ENCODE measurements at regions not wholly inside any gene's neighbourhood (a gene's known extent, or its start where the extent isn't known, plus 50 kb on each side); places are given as distances from the start of the nearest gene placed in this dataset.

DNA sequence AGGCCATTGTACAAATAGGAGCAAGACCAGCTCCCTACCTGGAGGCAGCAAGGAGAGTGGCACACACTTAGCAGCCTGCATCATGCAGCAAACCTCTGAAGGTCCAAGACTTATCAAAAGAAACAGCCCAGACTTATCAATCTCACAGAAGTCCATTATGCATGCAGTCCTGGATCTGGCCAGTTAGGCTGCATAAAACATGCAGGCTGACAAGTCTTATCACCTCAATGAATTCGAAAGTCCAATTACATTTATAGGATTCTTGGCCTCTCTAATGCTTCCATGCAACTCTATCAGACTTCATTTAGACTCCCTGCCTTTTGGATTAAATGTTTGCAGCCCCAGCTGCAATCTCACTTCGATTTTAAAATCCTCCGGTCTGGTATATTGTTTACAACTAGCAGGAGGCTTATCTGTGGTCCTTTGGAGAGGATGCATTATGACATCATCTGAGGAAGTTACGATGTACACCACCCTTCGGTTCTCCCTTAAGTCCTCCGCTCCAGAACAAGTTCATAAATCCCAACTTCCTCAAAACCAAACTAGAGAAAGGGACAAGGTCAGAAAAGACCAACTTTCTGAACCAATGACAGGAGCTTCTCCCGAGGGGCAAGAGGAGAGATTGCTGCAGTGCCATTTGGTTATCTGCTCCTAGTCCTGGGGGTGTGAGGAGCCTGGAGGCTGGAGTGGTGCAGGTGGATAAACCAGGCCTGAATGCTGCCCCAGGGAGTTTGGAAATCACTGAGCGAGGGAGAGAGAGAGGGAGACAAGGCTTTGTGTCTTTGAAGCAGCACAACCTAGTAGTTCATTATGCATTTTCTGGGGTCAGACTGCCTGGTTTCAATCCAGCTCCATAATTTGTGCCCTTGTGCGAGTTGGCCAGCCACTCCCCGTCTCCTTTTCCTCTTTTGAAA lies 313.9 kb downstream of the TLE1 start:
- no peak for TF ChIP-seq POLR2A (IDR thresholded peaks at IDR 0.05)
- TF ChIP-seq, protein P1, sequence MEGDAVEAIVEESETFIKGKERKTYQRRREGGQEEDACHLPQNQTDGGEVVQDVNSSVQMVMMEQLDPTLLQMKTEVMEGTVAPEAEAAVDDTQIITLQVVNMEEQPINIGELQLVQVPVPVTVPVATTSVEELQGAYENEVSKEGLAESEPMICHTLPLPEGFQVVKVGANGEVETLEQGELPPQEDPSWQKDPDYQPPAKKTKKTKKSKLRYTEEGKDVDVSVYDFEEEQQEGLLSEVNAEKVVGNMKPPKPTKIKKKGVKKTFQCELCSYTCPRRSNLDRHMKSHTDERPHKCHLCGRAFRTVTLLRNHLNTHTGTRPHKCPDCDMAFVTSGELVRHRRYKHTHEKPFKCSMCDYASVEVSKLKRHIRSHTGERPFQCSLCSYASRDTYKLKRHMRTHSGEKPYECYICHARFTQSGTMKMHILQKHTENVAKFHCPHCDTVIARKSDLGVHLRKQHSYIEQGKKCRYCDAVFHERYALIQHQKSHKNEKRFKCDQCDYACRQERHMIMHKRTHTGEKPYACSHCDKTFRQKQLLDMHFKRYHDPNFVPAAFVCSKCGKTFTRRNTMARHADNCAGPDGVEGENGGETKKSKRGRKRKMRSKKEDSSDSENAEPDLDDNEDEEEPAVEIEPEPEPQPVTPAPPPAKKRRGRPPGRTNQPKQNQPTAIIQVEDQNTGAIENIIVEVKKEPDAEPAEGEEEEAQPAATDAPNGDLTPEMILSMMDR (IDR thresholded peaks at IDR 0.05), result no peak
- H3K9me3 ChIP-seq, result no peaks in the 10 kb centered on the region
- no peak overlapping the region for H3K27ac ChIP-seq
- no peak overlapping the region for H3K4me3 ChIP-seq
- ATAC-seq, result no peak
- H3K27me3 ChIP-seq, result no peaks in the 10 kb centered on the region
- no peaks in the 10 kb centered on the region for H3K4me1 ChIP-seq
- 57 to 61% methylated on average over 9 to 10 of the region's 10 CpGs for WGBS, 2 donors
- no peaks in the 10 kb centered on the region for H3K36me3 ChIP-seq (replicated peaks in 1 of 2; ENCODE audit: insufficient read depth in 1 of 2, low read depth in 2 of 2)
- intact Hi-C loops (cut with DNase I), result no loop called here
- no peak for DNase-seq

DNA sequence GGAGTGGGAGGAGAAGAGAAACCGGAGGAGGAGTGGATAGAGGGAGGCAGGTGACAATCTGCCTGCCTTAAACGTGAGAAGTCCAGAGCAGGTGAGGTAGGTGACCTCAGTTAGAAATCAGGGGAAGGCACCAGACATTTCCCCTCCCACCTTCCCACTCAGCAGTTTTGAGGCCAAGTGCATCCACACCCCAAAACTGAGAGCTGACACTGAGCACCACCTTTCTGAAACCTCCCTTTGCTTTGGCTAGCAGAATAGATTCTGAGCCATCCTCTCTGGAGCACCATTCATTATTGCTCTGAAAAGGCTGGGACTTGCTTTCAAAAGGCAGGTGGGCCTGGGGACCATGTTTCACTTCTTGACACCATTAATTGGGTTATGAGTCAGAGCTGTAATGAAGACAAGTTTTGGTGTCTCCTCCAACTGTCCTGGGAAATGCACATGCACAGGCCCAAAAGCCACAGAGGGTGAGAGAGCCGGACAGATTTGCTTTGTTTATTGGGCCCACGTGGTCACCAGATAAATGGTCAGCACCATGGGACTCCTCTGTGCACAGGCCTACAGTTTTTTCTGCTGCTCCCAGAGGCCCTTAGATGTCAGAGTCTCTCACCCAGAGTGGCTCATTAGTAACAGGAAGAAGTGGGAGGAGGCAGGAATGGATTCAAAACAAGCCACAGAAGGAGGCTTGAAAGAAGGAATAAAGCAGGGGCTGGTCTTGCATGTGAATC lies 314.7 kb downstream of the TLE1 start:
- DNase-seq, result no peak
- Histone ChIP-seq H3K4me3 (no peak overlapping the region), H3K27ac (no peak overlapping the region), H3K36me3 (replicated peaks in 1 of 2; ENCODE audit: insufficient read depth in 1 of 2, low read depth in 2 of 2) (no peaks in the 10 kb centered on the region), H3K27me3 (no peaks in the 10 kb centered on the region), H3K9me3 (no peaks in the 10 kb centered on the region), H3K4me1 (no peaks in the 10 kb centered on the region)
- 54 to 67% methylated on average over 4 of the region's 4 CpGs for WGBS, 2 donors
- ATAC-seq, result no peak
- no peak for TF ChIP-seq POLR2A (IDR thresholded peaks at IDR 0.05)
- TF ChIP-seq, protein P1 (IDR thresholded peaks at IDR 0.05), result no peak
- intact Hi-C loops (cut with DNase I), result no loop called here

DNA sequence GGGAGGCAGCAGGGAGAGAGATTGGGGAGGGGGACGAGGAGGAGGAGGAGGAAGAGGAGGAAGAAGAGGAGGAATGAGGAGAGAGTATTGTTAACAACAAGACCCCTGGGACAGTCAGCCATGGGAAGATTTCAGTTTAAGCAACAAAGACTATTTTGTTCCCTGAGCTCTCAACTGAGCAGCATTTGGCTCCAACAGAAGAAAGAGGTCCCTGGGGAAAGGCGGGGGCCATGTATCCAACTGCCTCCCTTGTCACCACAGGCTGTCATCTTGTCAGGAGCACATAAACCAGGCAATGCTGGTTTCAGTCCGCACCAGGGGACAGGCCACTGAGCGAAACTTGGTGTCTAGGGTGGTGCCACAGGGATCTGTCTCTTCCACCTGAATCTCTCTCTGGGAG lies 316.1 kb downstream of the TLE1 start:
- no peak overlapping the region for H3K27ac ChIP-seq
- intact Hi-C loops (cut with DNase I), result no loop called here
- DNase-seq (no peak), ATAC-seq (no peak)
- no peaks in the 10 kb centered on the region for H3K9me3 ChIP-seq
- 57 to 61% methylated on average over 4 of the region's 4 CpGs for WGBS, 2 donors
- no peaks in the 10 kb centered on the region for H3K27me3 ChIP-seq
- no peaks in the 10 kb centered on the region for H3K36me3 ChIP-seq (replicated peaks in 1 of 2; ENCODE audit: insufficient read depth in 1 of 2, low read depth in 2 of 2)
- TF ChIP-seq POLR2A (IDR thresholded peaks at IDR 0.05), result no peak
- TF ChIP-seq, protein P1 (IDR thresholded peaks at IDR 0.05), result no peak
- no peak overlapping the region for H3K4me3 ChIP-seq
- H3K4me1 ChIP-seq, result no peaks in the 10 kb centered on the region

DNA sequence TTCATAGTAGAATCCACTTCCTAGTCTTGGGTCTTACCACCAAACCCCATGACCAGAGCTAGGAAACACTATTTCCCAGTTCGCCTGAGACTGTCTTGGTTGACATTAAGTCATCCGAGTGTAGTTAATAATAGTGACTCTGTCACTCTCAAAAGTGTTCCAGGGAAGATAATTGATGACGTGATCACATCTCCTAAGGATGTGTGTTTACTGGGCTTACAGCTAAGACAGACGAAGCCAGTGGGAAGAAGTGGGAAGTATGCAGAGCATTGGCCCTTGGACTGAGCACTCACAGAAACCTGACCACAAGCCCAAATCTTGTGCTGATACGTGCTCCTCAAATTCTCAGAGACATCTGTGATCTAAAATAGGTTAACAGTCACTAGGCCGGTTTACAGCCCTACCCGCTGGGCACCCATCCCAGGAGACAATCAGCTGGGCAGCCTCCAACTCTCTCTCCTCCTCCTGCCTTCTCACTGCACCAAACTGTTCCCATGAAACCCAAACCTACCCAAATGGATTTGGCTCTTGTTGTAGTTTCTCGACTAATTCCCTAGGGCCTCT lies 316.6 kb downstream of the TLE1 start:
- 57 to 69% methylated on average over 8 of the region's 8 CpGs for WGBS, 2 donors

More for the DNA sequence above, 316.6 kb downstream of the TLE1 start:
- H3K27ac ChIP-seq, result no peak overlapping the region
- H3K9me3 ChIP-seq, result no peaks in the 10 kb centered on the region
- no peaks in the 10 kb centered on the region for H3K27me3 ChIP-seq
- intact Hi-C loops (cut with DNase I), result no loop called here
- no peaks in the 10 kb centered on the region for H3K4me1 ChIP-seq
- ATAC-seq, result no peak
- no peaks in the 10 kb centered on the region for H3K36me3 ChIP-seq (replicated peaks in 1 of 2; ENCODE audit: insufficient read depth in 1 of 2, low read depth in 2 of 2)
- H3K4me3 ChIP-seq, result no peak overlapping the region
- DNase-seq, result no peak
- no peak for TF ChIP-seq POLR2A (IDR thresholded peaks at IDR 0.05)
- TF ChIP-seq, protein P1 (IDR thresholded peaks at IDR 0.05), result no peak

All from body of pancreas (tissue), 4 donors.